ENCODE measurements at regions not wholly inside any gene's neighbourhood (a gene's known extent, or its start where the extent isn't known, plus 50 kb on each side); places are given as distances from the start of the nearest gene placed in this dataset.
"Not testable (repeated sequence)": the region's sequence is repeated elsewhere in the genome, so short reads cannot be mapped to it uniquely, and the experiment has no call there.

GRCh38 chr1:227506490-227507393 is 56.6 kb upstream of the ZNF678 start:
- not testable (repeated sequence) for TF ChIP-seq ZNF274 (IDR thresholded peaks at IDR 0.05; ENCODE audit: low read depth, low read length); POLR2A (IDR thresholded peaks at IDR 0.05; ENCODE audit: borderline replicate concordance, extremely low read depth, insufficient read depth, insufficient read length)
